22Rv1 (cell line): ENCODE measurements at regions not wholly inside any gene's neighbourhood (a gene's known extent, or its start where the extent isn't known, plus 50 kb on each side); places are given as distances from the start of the nearest gene placed in this dataset.
"Not testable (repeated sequence)": the region's sequence is repeated elsewhere in the genome, so short reads cannot be mapped to it uniquely, and the experiment has no call there.

Source experiments
- ZFX ChIP-seq: fragments of 450-650 bp; IDR thresholded peaks from 2 replicates; pipeline ENCODE4 v1.6.1; 2017; ENCODE audit warnings: antibody characterized with exemption, borderline replicate concordance
- TF ChIP-seq, protein P1 (sequence below): fragments of 450-650 bp; IDR thresholded peaks from 2 replicates; pipeline ENCODE4 v1.5.1; 2017; ENCODE audit warnings: mild to moderate bottlenecking

GRCh38 chrX:55883541-55883940 is 166.0 kb downstream of the RRAGB start:
- TF ChIP-seq, protein P1, sequence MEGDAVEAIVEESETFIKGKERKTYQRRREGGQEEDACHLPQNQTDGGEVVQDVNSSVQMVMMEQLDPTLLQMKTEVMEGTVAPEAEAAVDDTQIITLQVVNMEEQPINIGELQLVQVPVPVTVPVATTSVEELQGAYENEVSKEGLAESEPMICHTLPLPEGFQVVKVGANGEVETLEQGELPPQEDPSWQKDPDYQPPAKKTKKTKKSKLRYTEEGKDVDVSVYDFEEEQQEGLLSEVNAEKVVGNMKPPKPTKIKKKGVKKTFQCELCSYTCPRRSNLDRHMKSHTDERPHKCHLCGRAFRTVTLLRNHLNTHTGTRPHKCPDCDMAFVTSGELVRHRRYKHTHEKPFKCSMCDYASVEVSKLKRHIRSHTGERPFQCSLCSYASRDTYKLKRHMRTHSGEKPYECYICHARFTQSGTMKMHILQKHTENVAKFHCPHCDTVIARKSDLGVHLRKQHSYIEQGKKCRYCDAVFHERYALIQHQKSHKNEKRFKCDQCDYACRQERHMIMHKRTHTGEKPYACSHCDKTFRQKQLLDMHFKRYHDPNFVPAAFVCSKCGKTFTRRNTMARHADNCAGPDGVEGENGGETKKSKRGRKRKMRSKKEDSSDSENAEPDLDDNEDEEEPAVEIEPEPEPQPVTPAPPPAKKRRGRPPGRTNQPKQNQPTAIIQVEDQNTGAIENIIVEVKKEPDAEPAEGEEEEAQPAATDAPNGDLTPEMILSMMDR: not testable (repeated sequence)
- not testable (repeated sequence) for TF ChIP-seq ZFX
